Kidney (tissue), 13 donors: ENCODE measurements at regions not wholly inside any gene's neighbourhood (a gene's known extent, or its start where the extent isn't known, plus 50 kb on each side); places are given as distances from the start of the nearest gene placed in this dataset.

ENCODE experiments used
- DNase-seq, 5 donors: peaks; one replicate each; pipeline ENCODE4 v3.0.0-alpha.2; 2013 to 2020
- FAIRE-seq: peaks from 2 replicates; lab custom pipeline; 2012; peaks lifted over from hg19 to GRCh38; lab: Jason Lieb, UNC
- H3K27ac ChIP-seq, 2 donors: one replicate each; pipeline ENCODE4 v1.7.0; 2013; ENCODE audit warnings: low read depth in 2 of 2, low read length in 2 of 2, inconsistent platforms in 1 of 2
- H3K27me3 ChIP-seq: one replicate; pipeline ENCODE4 v1.7.1; 2013; ENCODE audit warnings: low read length, inconsistent platforms; ENCODE audit not compliant: control insufficient read depth, insufficient read depth
- H3K36me3 ChIP-seq, 3 donors: one replicate each; pipeline versions ENCODE4 v1.7.0 to v1.7.1; 2013; ENCODE audit warnings: low read length in 3 of 3, control low read depth in 1 of 3, inconsistent platforms in 1 of 3; ENCODE audit not compliant: insufficient read depth in 3 of 3, control insufficient read depth in 2 of 3
- H3K4me1 ChIP-seq, 3 donors: one replicate each; pipeline versions ENCODE4 v1.7.0 to v1.7.1; 2013; ENCODE audit warnings: low read length in 3 of 3, inconsistent platforms in 1 of 3, low read depth in 1 of 3; ENCODE audit not compliant: control insufficient read depth in 2 of 3, insufficient read depth in 2 of 3
- H3K4me3 ChIP-seq, 3 donors: one replicate each; pipeline versions ENCODE4 v1.7.0 to v1.8.1; 2013; ENCODE audit warnings: low read length in 3 of 3, control low read depth in 1 of 3, inconsistent platforms in 1 of 3
- H3K9ac ChIP-seq, 3 donors: one replicate each; pipeline versions ENCODE4 v1.7.0 to v1.7.1; 2013; ENCODE audit warnings: low read length in 3 of 3, control low read depth in 1 of 3, inconsistent platforms in 1 of 3
- H3K9me3 ChIP-seq, 3 donors: one replicate each; pipeline versions ENCODE4 v1.7.0 to v1.7.1; 2013; ENCODE audit warnings: low read length in 3 of 3, control low read depth in 1 of 3, inconsistent platforms in 1 of 3; ENCODE audit not compliant: control insufficient read depth in 2 of 3, insufficient read depth in 1 of 3
- intact Hi-C: fragments of 100-400 bp; cut with DNase I; formaldehyde crosslinking; loops from one replicate; pipeline ENCODE4 v1.11.1; 2022
- TF ChIP-seq, protein P1 (sequence below): IDR thresholded peaks from 3 replicates; pipeline ENCODE4 v1.5.1; 2012; ENCODE audit warnings: mild to moderate bottlenecking, moderate library complexity, borderline replicate concordance; ENCODE audit not compliant: insufficient read depth; ENCODE audit errors: extremely low read depth
- donor health status: control.
- donor health status: control.
- donor health status: control.
- donor health status: control.
- donor health status: control.
- donor health status: DM: yes; HTN: yes; CAD: no.
- donor health status: Normal renal cell carcinoma (clear cell type).

DNA sequence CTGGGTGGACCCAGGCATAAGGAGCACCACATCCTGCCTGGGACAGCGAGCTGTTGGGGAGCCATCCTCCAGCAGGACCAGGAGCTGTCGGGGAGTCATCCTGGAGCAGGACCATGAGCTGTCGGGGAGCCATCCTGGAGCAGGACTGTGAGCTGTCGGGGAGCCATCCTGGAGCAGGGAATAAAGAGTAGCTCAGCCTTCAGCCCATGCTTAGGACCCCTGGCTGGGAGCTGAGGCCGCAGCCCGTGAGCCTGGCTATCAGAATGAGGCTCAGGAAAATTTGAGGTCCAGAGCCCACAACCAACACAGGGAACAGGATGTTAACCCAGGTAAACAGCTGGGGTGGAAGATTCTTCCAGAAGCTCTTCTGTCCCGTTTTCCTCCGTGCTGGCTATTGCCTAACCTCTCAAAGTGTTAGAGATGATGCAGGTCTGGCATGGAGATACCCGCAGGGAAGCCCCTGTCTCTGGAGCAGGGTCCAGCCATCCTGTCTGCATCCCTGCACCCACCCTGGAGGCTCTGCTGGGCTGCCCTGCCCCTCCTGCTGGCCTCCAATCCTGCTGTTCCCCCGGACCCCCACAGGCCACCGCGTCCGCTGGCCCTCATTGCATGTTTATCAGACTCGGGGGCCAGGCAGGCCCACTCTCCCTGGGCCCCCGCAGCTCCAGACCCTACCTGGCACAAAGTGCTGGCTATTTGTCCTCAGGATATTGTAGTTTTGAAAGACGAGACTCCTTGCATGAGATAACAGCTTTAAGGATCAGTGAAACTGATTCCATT lies 243.5 kb upstream of the MYT1L start:
- Histone ChIP-seq H3K36me3 (no peaks in the 10 kb centered on the region), H3K27ac (no peak overlapping the region), H3K9ac (no peak overlapping the region), H3K9me3 (peaks cover 0 to 4% (median 0%) of the 10 kb centered on the region in 3 donors), H3K4me3 (no peak overlapping the region), H3K27me3 (no peaks in the 10 kb centered on the region), H3K4me1 (no peaks in the 10 kb centered on the region)
- TF ChIP-seq, protein P1, sequence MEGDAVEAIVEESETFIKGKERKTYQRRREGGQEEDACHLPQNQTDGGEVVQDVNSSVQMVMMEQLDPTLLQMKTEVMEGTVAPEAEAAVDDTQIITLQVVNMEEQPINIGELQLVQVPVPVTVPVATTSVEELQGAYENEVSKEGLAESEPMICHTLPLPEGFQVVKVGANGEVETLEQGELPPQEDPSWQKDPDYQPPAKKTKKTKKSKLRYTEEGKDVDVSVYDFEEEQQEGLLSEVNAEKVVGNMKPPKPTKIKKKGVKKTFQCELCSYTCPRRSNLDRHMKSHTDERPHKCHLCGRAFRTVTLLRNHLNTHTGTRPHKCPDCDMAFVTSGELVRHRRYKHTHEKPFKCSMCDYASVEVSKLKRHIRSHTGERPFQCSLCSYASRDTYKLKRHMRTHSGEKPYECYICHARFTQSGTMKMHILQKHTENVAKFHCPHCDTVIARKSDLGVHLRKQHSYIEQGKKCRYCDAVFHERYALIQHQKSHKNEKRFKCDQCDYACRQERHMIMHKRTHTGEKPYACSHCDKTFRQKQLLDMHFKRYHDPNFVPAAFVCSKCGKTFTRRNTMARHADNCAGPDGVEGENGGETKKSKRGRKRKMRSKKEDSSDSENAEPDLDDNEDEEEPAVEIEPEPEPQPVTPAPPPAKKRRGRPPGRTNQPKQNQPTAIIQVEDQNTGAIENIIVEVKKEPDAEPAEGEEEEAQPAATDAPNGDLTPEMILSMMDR: no peak
- intact Hi-C loops: no loop called here
- FAIRE-seq (no peak), DNase-seq (peak in 2 of 5 donors; percentile 7 to 20)

DNA sequence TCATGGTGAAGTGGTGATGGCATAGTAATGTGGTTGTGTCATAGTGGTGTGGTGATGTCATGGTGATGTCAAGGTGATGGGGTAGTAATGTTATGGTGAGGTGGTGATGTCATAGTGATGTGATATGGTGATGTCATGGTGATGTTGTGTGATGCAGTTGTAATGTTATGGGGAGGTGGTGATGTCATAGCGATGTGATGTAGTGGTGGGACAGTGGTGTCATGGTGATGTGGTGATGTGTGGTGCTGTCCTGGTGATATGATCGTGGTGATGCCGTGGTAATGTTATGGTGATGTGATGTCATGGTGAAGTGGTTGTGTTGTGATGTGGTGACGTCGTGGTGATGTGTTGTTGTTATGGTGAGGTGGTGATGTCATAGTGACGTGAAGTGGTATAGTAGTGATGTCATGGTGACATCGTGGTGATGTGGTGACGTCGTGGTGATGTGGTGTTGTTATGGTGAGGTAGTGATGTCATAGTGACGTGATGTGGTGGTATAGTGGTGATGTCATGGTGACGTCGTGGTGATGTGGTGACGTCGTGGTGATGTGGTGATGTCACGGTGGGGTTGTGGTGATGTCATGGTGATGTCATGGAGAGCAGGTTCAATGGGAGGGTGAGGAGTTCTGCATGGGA lies 242.7 kb upstream of the MYT1L start:
- Histone ChIP-seq H3K4me1 (no peaks in the 10 kb centered on the region), H3K27me3 (no peaks in the 10 kb centered on the region), H3K4me3 (no peak overlapping the region), H3K9ac (no peak overlapping the region), H3K36me3 (no peaks in the 10 kb centered on the region), H3K27ac (no peak overlapping the region), H3K9me3 (peaks cover 0 to 4% (median 0%) of the 10 kb centered on the region in 3 donors)
- intact Hi-C loops: no loop called here
- peak in 1 of 5 donors; percentile 7 for DNase-seq
- no peak for FAIRE-seq
- TF ChIP-seq, protein P1: no peak

DNA sequence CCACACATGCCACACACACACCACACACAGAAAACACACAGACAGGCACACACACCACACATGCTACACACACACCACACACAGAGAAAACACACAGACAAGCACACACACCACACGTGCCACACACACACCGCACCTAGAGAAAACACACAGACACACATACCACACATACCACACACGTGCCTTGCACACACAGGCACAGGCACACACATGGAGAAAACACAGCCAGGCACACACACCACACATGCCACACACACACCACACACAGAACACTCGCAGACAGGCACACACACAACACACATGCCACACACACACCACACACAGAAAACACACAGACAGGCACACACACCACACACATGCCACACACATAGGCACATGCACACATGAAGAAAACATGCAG lies 242.1 kb upstream of the MYT1L start:
- intact Hi-C loops: no loop called here
- H3K4me3 ChIP-seq: no peak overlapping the region
- TF ChIP-seq, protein P1: no peak
- no peaks in the 10 kb centered on the region for H3K36me3 ChIP-seq
- no peak for FAIRE-seq
- DNase-seq: peak in 1 of 5 donors; percentile 7
- H3K9ac ChIP-seq: no peak overlapping the region
- H3K27me3 ChIP-seq: no peaks in the 10 kb centered on the region
- no peak overlapping the region for H3K27ac ChIP-seq
- no peaks in the 10 kb centered on the region for H3K4me1 ChIP-seq
- H3K9me3 ChIP-seq: peaks cover 0 to 4% (median 0%) of the 10 kb centered on the region in 3 donors
